Liver (tissue), 8 donors: ENCODE measurements at regions not wholly inside any gene's neighbourhood (a gene's known extent, or its start where the extent isn't known, plus 50 kb on each side); places are given as distances from the start of the nearest gene placed in this dataset.

ENCODE experiments used
- DNase-seq: peaks from one replicate; pipeline ENCODE4 v3.0.0-alpha.2; 2017; ENCODE audit warnings: low spot score
- H3K27ac ChIP-seq, 2 donors: one replicate each; pipeline ENCODE4 v1.7.0; 2013; ENCODE audit warnings: inconsistent platforms in 2 of 2, low read length in 2 of 2, control low read depth in 1 of 2, low read depth in 1 of 2, mild to moderate bottlenecking in 1 of 2
- H3K27me3 ChIP-seq, 4 donors: one replicate each; pipeline versions ENCODE4 v1.6.1 to v1.7.0; 2013; ENCODE audit warnings: low read length in 3 of 4, inconsistent platforms in 1 of 4, mild to moderate bottlenecking in 1 of 4, moderate library complexity in 1 of 4; ENCODE audit not compliant: control insufficient read depth in 4 of 4, insufficient read depth in 4 of 4
- H3K36me3 ChIP-seq, 4 donors: one replicate each; pipeline versions ENCODE4 v1.6.1 to v1.7.0; 2013; ENCODE audit warnings: low read length in 3 of 4, mild to moderate bottlenecking in 3 of 4, low read depth in 1 of 4, moderate library complexity in 1 of 4; ENCODE audit not compliant: control insufficient read depth in 4 of 4, insufficient read depth in 3 of 4
- H3K4me1 ChIP-seq, 4 donors: one replicate each; pipeline versions ENCODE4 v1.6.1 to v1.7.0; 2013; ENCODE audit warnings: low read length in 3 of 4, mild to moderate bottlenecking in 3 of 4, moderate library complexity in 1 of 4; ENCODE audit not compliant: control insufficient read depth in 4 of 4, insufficient read depth in 4 of 4
- H3K4me3 ChIP-seq, 3 donors: one replicate each; pipeline versions ENCODE4 v1.6.1 to v1.7.0; 2013; ENCODE audit warnings: low read length in 3 of 3, control low read depth in 1 of 3, low read depth in 1 of 3, mild to moderate bottlenecking in 1 of 3
- H3K9ac ChIP-seq, 2 donors: one replicate each; pipeline ENCODE4 v1.7.0; 2013; ENCODE audit warnings: low read length in 2 of 2, mild to moderate bottlenecking in 2 of 2, moderate library complexity in 2 of 2, control low read depth in 1 of 2, low read depth in 1 of 2
- H3K9me3 ChIP-seq, 4 donors: one replicate each; pipeline versions ENCODE4 v1.6.1 to v1.7.0; 2013; ENCODE audit warnings: low read length in 3 of 4; ENCODE audit not compliant: control insufficient read depth in 4 of 4
- ATF3 ChIP-seq: IDR thresholded peaks from 2 replicates; pipeline ENCODE4 v1.6.1; 2016; ENCODE audit warnings: antibody characterized with exemption
- CTCF ChIP-seq: fragments of 150-350 bp; IDR thresholded peaks from 2 replicates; pipeline ENCODE4 v1.5.1; 2017; ENCODE audit warnings: improper control_type of control experiment, low read depth, low read length; ENCODE audit not compliant: missing input control
- FOXA1 ChIP-seq: IDR thresholded peaks from 2 replicates; pipeline ENCODE4 v1.6.1; 2016; ENCODE audit warnings: antibody characterized with exemption
- FOXA2 ChIP-seq: IDR thresholded peaks from 2 replicates; pipeline ENCODE4 v1.6.1; 2016; ENCODE audit warnings: antibody characterized with exemption
- HNF4A ChIP-seq, 2 donors: conservative IDR thresholded peaks; 2 replicates each; pipeline ENCODE4 v1.6.1; 2016; ENCODE audit warnings: antibody characterized with exemption in 2 of 2, mild to moderate bottlenecking in 2 of 2
- JUND ChIP-seq, 2 donors: IDR thresholded peaks; 2 replicates each; pipeline ENCODE4 v1.6.1; 2016; ENCODE audit warnings: antibody characterized with exemption in 2 of 2
- NR2F2 ChIP-seq: IDR thresholded peaks from 2 replicates; pipeline ENCODE4 v1.6.1; 2016; ENCODE audit warnings: antibody characterized with exemption
- RAD21 ChIP-seq, 2 donors: IDR thresholded peaks; 2 replicates each; pipeline ENCODE4 v1.6.1; 2016; ENCODE audit warnings: antibody characterized with exemption in 2 of 2, mild to moderate bottlenecking in 2 of 2
- REST ChIP-seq: IDR thresholded peaks from 2 replicates; pipeline ENCODE4 v1.6.1; 2016; ENCODE audit warnings: antibody characterized with exemption, mild to moderate bottlenecking
- RXRA ChIP-seq, 2 donors: IDR thresholded peaks; 2 replicates each; pipeline ENCODE4 v1.6.1; 2017 to 2018; ENCODE audit warnings: antibody characterized with exemption in 2 of 2, mild to moderate bottlenecking in 1 of 2
- SP1 ChIP-seq: IDR thresholded peaks from 2 replicates; pipeline ENCODE4 v1.6.1; 2018; ENCODE audit warnings: antibody characterized with exemption, mild to moderate bottlenecking
- TAF1 ChIP-seq: conservative IDR thresholded peaks from 2 replicates; pipeline ENCODE4 v1.6.1; 2016; ENCODE audit warnings: antibody characterized with exemption, mild to moderate bottlenecking
- YY1 ChIP-seq: IDR thresholded peaks from 2 replicates; pipeline ENCODE4 v1.6.1; 2016; ENCODE audit warnings: antibody characterized with exemption, mild to moderate bottlenecking
- ZBTB33 ChIP-seq: IDR thresholded peaks from 2 replicates; pipeline ENCODE4 v1.6.1; 2016; ENCODE audit warnings: antibody characterized with exemption
- WGBS: extraction: QIAGEN DNeasy Blood & Tissue Kit; methylation state at CpG from one replicate; pipeline ENCODE4 v1.1.7; 2013; 5-methylcytosine and 5-hydroxymethylcytosine counted together
- donor health status: healthy.
- donor health status: healthy.
- donor health status: healthy.
- donor health status: healthy.
- donor health status: healthy.

- TF ChIP-seq REST = no peak
- no peak for TF ChIP-seq NR2F2
- no peak for TF ChIP-seq FOXA2
- TF ChIP-seq FOXA1 = no peak
These were observed 1241.2 kb upstream of the CDH2 start (continued) for GRCh38 chr18:29418136-29418535.

GRCh38 chr18:29406996-29407395, 1230.1 kb upstream of the CDH2 start:
- no peak overlapping the region for H3K27ac ChIP-seq
- DNase-seq = no peak
- H3K27me3 ChIP-seq = no peaks in the 10 kb centered on the region
- no peaks in the 10 kb centered on the region for H3K9me3 ChIP-seq
- WGBS = 95% methylated on average over 1 of the region's 1 CpG
- TF ChIP-seq ATF3 = no peak
- no peak for TF ChIP-seq HNF4A (conservative IDR thresholded peaks at IDR 0.05)
- TF ChIP-seq YY1 = no peak
- no peak for TF ChIP-seq TAF1
- no peak for TF ChIP-seq JUND (IDR thresholded peaks at IDR 0.05)
- TF ChIP-seq ZBTB33 = no peak
- no peak for TF ChIP-seq SP1
- H3K9ac ChIP-seq = no peak overlapping the region
- no peaks in the 10 kb centered on the region for H3K36me3 ChIP-seq
- H3K4me3 ChIP-seq = no peak overlapping the region
- H3K4me1 ChIP-seq = no peaks in the 10 kb centered on the region

GRCh38 chr18:29397536-29397935, 1220.6 kb upstream of the CDH2 start:
- TF ChIP-seq RAD21 (IDR thresholded peaks at IDR 0.05) (no peak), RXRA (IDR thresholded peaks at IDR 0.05) (no peak), CTCF (no peak)
- 92% methylated on average over 1 of the region's 1 CpG for WGBS
- Histone ChIP-seq H3K27me3 (no peaks in the 10 kb centered on the region), H3K27ac (no peak overlapping the region), H3K4me3 (no peak overlapping the region), H3K9me3 (no peaks in the 10 kb centered on the region), H3K9ac (no peak overlapping the region), H3K36me3 (no peaks in the 10 kb centered on the region), H3K4me1 (no peaks in the 10 kb centered on the region)
- DNase-seq = no peak
